ENCODE measurements at regions not wholly inside any gene's neighbourhood (a gene's known extent, or its start where the extent isn't known, plus 50 kb on each side); places are given as distances from the start of the nearest gene placed in this dataset.

- no peaks in the 10 kb centered on the region for H3K36me3 ChIP-seq (replicated peaks in 1 of 2; ENCODE audit: control insufficient read depth in 1 of 2, insufficient read depth in 2 of 2, low read length in 2 of 2)
- intact Hi-C loops (cut with micrococcal nuclease; ENCODE audit: unreplicated experiment) (no loop called here), in situ Hi-C loops (cut with HindIII; ENCODE audit: extremely low pct_ligation_motif_present, low pct_unique_long_range_greater_than_20kb) (no loop called here)
- no peaks in the 10 kb centered on the region for H4K20me1 ChIP-seq (ENCODE audit: insufficient read depth, low read length)
- TF ChIP-seq ZNF777 (CRISPR knock-in tag; IDR thresholded peaks at IDR 0.05): no peak
- TF ChIP-seq CEBPB (IDR thresholded peaks at IDR 0.05; ENCODE audit: borderline replicate concordance, low read depth, low read length): peak; percentile 23; the same call in 1 of the 2 replicates
- no peak for TF ChIP-seq ZNF326 (CRISPR knock-in tag; IDR thresholded peaks at IDR 0.05; ENCODE audit: borderline replicate concordance)
- H3K27ac ChIP-seq (ENCODE audit: extremely low read length, insufficient read depth, low read length): no peak overlapping the region
- ChIA-PET CTCF (ENCODE audit: low intra/inter-chr PET ratio, low total read pairs) (no interaction called here), POLR2A (no interaction called here)
- no TSS peak for BruUV-seq (replicated peaks)
- H3K4me3 ChIP-seq (replicated peaks in 1 of 3; ENCODE audit: insufficient read depth in 1 of 3, low read depth in 2 of 3, low read length in 3 of 3): no peak overlapping the region
- H3K9ac ChIP-seq (ENCODE audit: insufficient read depth, low read depth, low read length): no peak overlapping the region
- ATAC-seq: no peak
- under 1% methylated on average over 3 of the region's 3 CpGs for WGBS (ENCODE audit: low lambda C conversion rate)
- no peaks in the 10 kb centered on the region for H3K79me2 ChIP-seq (ENCODE audit: insufficient read depth, low read length)
- H3K9me3 ChIP-seq (ENCODE audit: low read length): peaks cover 13% of the 10 kb centered on the region
- no peak for FAIRE-seq
- H2AFZ ChIP-seq (ENCODE audit: low read length): no peak overlapping the region
- no peaks in the 10 kb centered on the region for H3K4me1 ChIP-seq (ENCODE audit: insufficient read depth, low read length)
- H3K27me3 ChIP-seq (ENCODE audit: control insufficient read depth in 1 of 2, insufficient read depth in 2 of 2, low read length in 2 of 2): no peaks in the 10 kb centered on the region
- no peak overlapping the region for H3K4me2 ChIP-seq (ENCODE audit: low read depth, low read length)
- DNase-seq (ENCODE audit: low spot score): no peak
These were observed 189.4 kb upstream of the ALG10 start for GRCh38 chr12:33832900-33833299.

DNA sequence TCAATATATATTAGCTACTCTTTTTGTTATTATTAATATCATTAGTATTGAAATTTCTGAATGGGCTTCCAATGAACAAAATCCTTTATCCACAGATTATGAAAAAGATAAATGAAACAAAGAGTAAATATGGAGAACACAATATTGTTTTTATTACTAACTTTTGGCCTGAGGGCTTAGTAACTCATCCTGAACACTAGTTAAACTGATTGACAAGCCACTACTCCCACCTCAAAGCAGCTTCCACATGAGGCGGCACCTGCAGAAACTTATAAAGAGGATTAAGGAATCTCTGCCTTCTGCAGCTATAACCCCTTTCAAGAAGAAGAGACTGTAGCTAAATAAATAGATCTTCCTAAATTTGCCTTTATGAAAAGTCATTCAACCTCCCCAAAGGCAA, 187.6 kb upstream of the ALG10 start:
- no peaks in the 10 kb centered on the region for H3K79me2 ChIP-seq (ENCODE audit: insufficient read depth, low read length)
- H3K4me3 ChIP-seq (replicated peaks in 1 of 3; ENCODE audit: insufficient read depth in 1 of 3, low read depth in 2 of 3, low read length in 3 of 3): no peak overlapping the region
- ATAC-seq (no peak), DNase-seq (ENCODE audit: low spot score) (no peak), FAIRE-seq (no peak)
- CTCF ChIA-PET (ENCODE audit: low intra/inter-chr PET ratio, low total read pairs): no interaction called here
- in situ Hi-C loops (cut with HindIII; ENCODE audit: extremely low pct_ligation_motif_present, low pct_unique_long_range_greater_than_20kb): no loop called here
- H4K20me1 ChIP-seq (ENCODE audit: insufficient read depth, low read length): no peaks in the 10 kb centered on the region
- H3K4me1 ChIP-seq (ENCODE audit: insufficient read depth, low read length): no peaks in the 10 kb centered on the region
- H3K36me3 ChIP-seq (replicated peaks in 1 of 2; ENCODE audit: control insufficient read depth in 1 of 2, insufficient read depth in 2 of 2, low read length in 2 of 2): no peaks in the 10 kb centered on the region
- WGBS (ENCODE audit: low lambda C conversion rate): 30% methylated on average over 1 of the region's 1 CpG
- no peaks in the 10 kb centered on the region for H3K27me3 ChIP-seq (ENCODE audit: control insufficient read depth in 1 of 2, insufficient read depth in 2 of 2, low read length in 2 of 2)
- no peak overlapping the region for H3K27ac ChIP-seq (ENCODE audit: extremely low read length, insufficient read depth, low read length)
- H3K4me2 ChIP-seq (ENCODE audit: low read depth, low read length): no peak overlapping the region
- H3K9ac ChIP-seq (ENCODE audit: insufficient read depth, low read depth, low read length): no peak overlapping the region
- intact Hi-C loops (cut with micrococcal nuclease; ENCODE audit: unreplicated experiment): no loop called here
- no peak for TF ChIP-seq ELF4 (CRISPR knock-in tag; IDR thresholded peaks at IDR 0.05; ENCODE audit: borderline replicate concordance)
- no peak for TF ChIP-seq ZFP82 (CRISPR knock-in tag; IDR thresholded peaks at IDR 0.05; ENCODE audit: borderline replicate concordance)
- TF ChIP-seq, protein P1, sequence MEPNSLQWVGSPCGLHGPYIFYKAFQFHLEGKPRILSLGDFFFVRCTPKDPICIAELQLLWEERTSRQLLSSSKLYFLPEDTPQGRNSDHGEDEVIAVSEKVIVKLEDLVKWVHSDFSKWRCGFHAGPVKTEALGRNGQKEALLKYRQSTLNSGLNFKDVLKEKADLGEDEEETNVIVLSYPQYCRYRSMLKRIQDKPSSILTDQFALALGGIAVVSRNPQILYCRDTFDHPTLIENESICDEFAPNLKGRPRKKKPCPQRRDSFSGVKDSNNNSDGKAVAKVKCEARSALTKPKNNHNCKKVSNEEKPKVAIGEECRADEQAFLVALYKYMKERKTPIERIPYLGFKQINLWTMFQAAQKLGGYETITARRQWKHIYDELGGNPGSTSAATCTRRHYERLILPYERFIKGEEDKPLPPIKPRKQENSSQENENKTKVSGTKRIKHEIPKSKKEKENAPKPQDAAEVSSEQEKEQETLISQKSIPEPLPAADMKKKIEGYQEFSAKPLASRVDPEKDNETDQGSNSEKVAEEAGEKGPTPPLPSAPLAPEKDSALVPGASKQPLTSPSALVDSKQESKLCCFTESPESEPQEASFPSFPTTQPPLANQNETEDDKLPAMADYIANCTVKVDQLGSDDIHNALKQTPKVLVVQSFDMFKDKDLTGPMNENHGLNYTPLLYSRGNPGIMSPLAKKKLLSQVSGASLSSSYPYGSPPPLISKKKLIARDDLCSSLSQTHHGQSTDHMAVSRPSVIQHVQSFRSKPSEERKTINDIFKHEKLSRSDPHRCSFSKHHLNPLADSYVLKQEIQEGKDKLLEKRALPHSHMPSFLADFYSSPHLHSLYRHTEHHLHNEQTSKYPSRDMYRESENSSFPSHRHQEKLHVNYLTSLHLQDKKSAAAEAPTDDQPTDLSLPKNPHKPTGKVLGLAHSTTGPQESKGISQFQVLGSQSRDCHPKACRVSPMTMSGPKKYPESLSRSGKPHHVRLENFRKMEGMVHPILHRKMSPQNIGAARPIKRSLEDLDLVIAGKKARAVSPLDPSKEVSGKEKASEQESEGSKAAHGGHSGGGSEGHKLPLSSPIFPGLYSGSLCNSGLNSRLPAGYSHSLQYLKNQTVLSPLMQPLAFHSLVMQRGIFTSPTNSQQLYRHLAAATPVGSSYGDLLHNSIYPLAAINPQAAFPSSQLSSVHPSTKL (CRISPR knock-in tag; IDR thresholded peaks at IDR 0.05): no peak
- peaks cover 5% of the 10 kb centered on the region; the same call in 1 of the 2 replicates for H3K9me3 ChIP-seq (ENCODE audit: low read length)
- no peak overlapping the region for H2AFZ ChIP-seq (ENCODE audit: low read length)
- no TSS peak for BruUV-seq (replicated peaks)
- POLR2A ChIA-PET: no interaction called here

Measured in HepG2 (cell line).